NB4 (cell line): ENCODE measurements at regions not wholly inside any gene's neighbourhood (a gene's known extent, or its start where the extent isn't known, plus 50 kb on each side); places are given as distances from the start of the nearest gene placed in this dataset.

Experiments
- CTCF ChIP-seq: IDR thresholded peaks from one replicate; pipeline ENCODE4 v1.5.1; 2012; ENCODE audit warnings: low read depth, low read length
- POLR2A ChIP-seq: IDR thresholded peaks from 2 replicates; pipeline ENCODE4 v1.6.1; 2011; ENCODE audit warnings: mild to moderate bottlenecking; ENCODE audit not compliant: insufficient read length; ENCODE audit errors: extremely low read depth

DNA sequence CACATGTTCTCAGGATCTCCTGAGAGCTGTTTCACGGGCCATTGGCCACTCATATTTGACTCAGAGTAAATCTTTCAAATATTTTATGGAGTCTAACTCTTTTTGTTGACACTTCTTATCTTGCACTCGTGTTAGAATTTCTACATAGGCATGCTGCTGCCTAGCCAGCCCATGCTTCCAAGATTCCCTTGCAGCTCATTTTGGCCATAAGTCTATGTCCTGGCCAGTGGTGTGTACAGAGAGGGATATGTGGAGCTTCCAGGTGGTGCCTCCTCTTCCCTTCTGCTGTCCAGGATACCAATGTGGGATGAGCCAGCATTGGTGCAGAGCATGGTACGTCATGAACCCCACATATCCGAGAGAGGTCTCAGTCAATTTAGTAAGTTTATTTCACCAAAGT is 522.6 kb downstream of the QKI start:
- TF ChIP-seq CTCF (no peak), POLR2A (no peak)
